Eye (tissue), 1 donor: ENCODE measurements at regions not wholly inside any gene's neighbourhood (a gene's known extent, or its start where the extent isn't known, plus 50 kb on each side); places are given as distances from the start of the nearest gene placed in this dataset.
"Not testable (repeated sequence)": the region's sequence is repeated elsewhere in the genome, so short reads cannot be mapped to it uniquely, and the experiment has no call there.

Source experiments
- DNase-seq: peaks from one replicate; pipeline ENCODE4 v3.0.0-alpha.2; 2015

DNA sequence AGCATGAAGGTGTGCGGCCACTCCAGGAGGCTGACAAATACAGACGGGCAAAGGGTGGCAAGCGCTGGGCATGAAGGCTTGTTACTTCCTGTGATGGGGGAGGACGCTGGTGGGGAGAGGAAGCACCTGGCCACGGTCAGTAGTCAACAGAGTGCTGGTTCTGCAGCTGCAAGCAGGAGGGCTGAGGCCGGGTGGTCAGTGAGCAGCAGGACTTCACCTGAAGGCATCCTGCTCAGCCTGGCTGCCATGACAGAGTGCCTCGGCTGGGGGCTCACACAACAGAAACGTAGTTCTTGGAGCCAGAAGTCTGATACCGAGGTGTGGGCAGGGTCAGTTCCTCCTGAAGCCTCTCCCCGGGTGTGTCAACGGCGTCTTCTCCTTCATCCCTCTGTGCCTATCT lies 118.6 kb upstream of the IRX4 start:
- DNase-seq, result no peak

DNA sequence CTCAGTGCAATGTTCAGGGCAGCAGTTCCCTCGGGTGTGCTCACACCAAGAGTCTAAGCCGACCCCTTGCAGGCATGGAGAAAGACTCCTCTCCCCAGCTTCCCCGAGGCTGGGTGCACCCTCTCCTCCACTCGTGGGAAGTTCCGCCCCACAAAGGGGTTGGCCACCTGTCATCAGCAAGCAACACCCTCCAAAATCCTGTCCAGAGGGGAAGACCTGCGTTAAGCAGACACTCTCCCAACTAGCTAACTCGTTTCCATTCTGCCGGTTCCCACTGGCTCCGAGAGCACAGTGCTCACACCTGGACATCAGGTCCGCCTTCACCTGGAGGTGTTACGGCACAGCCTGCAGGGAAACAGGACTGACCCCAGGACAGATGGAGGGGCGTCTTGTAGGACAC lies 117.9 kb upstream of the IRX4 start:
- no peak for DNase-seq

- DNase-seq, result no peak
These were observed 117.1 kb upstream of the IRX4 start for GRCh38 chr5:1999794-2000193.

DNA sequence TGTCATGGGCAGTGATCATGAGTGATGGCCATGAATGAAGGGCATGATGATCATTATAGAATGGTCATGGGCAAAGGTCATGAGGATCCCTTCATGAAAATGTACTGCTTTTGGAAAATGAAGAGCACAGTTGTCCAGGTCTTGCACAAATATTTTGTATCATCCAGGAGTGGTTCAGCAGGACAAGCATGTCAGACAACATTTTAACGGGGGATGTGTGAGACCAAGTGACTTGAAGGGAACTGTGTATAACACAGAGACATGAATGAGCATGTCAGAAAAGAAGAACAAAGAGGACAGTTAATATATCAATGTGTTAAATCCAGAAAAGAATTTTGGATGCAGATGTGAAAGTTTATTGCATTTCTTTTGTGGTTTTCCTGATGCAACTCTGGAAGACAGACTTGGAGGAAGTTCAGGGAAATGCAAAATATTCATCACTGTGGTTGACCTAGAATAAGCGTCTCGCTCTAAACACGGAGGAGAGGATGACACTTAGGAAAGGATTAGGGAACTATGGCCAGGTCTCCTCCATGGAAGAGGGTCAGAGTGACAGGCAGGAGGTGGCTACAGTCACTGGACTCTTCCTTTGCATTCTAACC lies 116.1 kb upstream of the IRX4 start:
- no peak for DNase-seq

DNA sequence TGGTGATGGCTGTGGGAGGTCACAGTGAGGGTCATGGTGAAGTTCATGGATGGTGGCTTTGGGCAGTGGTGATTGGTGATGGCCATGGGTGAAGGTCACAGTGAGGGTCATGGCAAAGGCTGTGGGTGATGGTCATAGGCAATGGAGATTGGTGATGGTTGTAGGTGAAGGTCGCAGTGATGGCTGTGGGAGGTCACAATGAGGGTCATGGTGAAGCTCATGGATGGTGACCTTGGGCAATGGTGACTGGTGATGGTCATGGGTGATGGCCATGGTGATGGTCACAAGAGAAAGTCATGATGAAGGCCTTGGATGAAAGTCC lies 115.6 kb upstream of the IRX4 start:
- DNase-seq, result no peak

DNA sequence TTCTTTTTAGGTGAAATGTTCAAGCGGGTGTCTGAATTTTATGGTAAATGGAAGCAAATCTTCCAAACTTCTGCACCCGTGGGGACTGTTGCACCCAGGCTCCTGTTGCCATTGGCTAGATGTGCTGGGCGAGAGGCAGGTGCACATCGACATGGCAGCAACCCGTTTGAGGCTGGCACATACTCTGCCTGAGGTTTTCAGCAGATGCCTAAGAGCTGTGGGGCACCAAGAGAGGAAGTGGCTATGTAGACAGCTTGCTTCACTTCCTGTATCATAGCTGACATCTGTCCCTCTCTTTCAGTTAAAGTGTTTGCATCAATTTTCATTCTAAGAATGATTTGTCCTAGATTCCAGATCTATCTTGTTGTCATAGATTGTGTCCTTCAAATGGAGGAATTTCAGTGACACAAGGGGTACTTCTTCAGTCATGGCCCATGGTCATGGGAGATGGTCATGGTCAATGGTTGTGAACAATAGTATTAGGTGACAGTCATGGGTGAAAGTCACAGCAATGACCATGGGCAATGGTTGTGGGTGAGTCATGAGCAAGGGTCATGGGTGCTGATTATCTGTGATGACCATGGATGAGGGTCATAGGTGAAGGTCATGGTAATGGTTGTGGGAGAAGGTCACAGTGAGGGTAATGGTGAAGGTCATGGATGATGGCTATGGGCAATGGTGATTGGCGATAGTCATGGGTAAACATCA lies 115.1 kb upstream of the IRX4 start:
- no peak for DNase-seq

DNA sequence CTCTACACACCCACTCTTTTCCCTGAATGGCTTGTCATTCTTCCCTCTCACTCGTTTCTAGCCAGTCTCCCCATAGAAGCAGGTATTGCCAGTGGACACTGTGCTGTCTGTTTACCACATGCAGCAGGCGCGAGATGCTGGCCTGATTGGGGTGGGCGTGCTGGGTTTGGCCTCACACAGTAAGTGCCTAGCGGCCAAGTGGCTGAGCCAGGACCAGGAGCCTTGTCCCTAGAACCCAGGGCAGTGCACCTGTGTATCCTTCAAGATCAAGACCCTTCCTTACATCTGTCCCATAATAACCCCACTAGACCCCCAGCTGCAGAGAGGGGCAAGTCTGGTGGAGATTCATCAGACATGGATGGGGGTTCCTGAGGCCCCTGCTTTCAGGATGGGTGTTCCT lies 112.8 kb upstream of the IRX4 start:
- no peak for DNase-seq

- DNase-seq, result no peak
These were observed 104.7 kb upstream of the IRX4 start for GRCh38 chr5:1987471-1987870.

- no peak for DNase-seq
These were observed 103.1 kb upstream of the IRX4 start for GRCh38 chr5:1985781-1986180.

GRCh38 chr5:1983919-1984695 lies 101.4 kb upstream of the IRX4 start:
- no peak for DNase-seq

- no peak for DNase-seq
These were observed 100.7 kb upstream of the IRX4 start for GRCh38 chr5:1983401-1983800.

- not testable (repeated sequence) for DNase-seq
These were observed 99.8 kb upstream of the IRX4 start for GRCh38 chr5:1982561-1982960.

DNA sequence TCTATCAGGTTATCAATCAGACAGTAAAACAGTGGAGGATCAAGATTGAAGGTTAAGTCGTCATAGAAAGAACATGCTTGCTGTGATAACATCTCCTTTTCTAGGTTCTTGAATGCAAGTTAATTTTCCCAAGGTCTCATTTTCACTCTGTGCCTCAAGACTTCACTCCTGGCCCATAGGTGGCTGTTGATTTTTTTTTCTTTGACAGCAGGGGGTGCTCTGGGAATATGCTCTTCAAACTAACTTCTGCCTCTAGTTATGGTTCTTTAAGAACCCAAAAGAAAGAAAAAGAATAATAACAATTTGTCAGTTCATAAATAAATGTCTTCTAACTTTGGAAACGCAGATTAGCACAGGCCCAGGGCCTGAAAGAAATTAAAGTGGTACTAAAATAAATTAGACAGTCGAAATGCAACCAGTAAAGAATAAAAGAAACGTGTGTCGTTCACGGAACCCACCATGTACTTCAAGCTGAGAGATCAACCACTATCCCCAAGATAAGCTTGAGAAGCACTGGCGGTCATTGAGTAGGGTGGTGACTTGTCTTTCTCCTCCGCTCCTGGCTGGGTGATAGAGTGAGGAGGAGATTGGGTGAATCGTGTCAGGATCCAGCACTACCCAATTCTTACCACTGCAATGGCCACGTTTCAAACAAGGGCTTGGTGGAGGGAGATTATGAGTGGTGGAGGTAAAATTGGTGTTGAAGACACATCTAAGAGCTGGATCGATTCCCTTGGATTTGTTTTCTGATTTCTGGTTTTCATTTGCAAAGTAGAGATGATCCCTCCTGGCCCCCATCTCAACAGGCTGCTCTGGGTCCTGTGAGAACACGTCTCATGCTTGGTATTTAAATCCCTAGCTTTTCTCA lies 93.4 kb upstream of the IRX4 start:
- DNase-seq, result no peak

DNA sequence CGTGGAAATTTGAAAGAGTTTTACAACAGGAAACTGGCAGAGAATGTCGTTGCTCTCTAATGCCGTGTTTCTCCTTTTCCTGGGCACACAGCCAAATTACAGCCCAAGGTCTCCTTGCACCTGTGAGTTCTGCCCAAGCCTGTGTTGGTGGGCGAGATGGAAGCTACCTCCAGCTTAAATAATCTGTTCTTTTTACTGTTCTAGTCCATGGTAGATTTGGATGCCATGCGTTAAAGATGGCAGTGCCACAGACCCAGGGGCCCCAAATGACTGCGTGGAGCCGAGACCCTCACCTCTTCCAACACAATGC lies 92.6 kb upstream of the IRX4 start:
- DNase-seq, result no peak

GRCh38 chr5:1974501-1975405 lies 92.0 kb upstream of the IRX4 start:
- peak; percentile 82 for DNase-seq

DNA sequence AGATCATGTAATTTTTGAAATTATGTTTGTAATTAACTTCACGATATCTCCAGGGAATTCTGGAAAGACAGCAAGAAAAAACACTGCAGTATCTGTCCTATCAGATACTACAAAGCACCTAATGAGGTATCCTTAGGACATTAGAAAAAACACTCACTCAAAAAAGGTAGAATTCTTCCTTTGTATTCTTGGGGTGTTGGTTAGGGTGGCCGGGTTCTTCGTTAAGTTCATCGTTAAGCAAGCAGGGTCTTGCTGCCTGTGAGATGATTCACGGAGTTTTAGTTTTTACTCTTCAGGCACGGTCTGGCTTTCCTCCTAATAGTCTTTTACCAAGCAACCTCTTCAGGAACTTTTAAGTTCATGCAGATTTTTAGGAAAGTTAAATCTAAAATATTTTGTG lies 91.4 kb upstream of the IRX4 start:
- no peak for DNase-seq

DNA sequence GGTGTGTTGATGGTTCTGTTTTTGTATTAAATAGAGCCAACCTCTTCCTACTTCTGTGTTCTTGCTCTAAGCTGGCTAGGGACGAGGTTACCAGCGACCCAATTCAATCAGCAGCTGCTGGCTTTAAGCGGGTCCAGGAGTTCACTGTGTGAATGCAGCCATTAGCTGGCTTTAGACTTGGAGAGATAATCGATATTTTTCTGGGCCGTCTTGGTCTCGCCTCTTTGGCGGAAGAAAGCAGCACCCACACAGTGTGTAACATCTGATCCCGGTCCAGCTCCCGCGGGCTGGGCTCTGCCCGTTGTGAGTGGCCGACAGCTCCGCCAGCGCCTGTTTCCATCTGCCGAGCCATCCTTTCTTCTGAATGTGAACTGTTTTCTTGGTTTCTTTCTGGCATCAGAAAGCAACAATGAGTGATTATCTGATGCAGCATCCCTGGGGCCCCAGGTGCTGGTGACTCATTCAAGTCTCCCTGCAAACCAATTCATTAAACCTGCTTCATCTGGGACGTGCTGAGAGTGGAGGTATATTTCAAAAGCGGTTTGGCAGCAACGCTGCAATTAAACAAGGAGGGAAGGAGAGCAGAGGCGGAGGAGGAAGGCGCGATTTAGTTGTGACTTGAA lies 90.8 kb upstream of the IRX4 start:
- DNase-seq, result peak; percentile 30

GRCh38 chr5:1971944-1972343 lies 89.2 kb upstream of the IRX4 start:
- no peak for DNase-seq

DNA sequence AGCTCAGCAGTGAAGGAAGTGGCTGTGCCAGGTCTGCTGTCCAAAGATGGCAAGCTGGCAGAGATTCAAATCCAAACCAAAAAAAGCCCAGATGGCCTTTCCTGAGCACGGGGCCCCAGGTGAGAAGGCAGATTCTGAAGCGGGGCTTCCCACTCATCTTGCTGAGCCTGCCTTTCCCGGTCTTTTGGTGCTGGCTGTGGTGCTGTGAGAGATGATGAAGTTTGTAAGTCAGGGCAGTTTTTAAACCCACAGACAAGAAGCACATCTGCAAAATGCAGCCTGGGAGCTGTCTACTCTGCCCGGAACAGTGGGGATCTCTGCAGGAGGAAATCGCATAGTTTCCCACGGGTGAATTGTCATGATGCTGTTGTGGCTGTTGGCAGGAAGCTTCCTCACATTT lies 85.0 kb upstream of the IRX4 start:
- no peak for DNase-seq

DNA sequence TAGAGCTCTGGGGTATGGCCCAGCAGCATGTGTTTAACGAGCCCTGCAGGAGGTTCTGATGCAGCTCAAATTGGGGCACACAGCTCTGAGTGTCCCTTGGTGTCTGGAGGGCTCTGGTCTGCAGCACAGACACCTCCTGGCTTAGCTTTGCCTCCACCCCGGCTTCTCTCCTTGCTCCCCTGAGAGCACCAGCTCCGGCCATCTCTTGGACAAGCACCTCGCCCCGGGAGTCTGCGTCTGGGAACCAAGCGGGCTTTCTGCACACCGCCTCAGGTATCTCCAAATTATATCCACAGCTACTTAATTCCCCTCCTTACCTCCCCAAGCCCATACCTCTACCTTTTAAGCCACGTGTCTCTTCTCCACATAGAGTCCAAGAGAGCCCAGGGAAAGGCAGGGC lies 83.7 kb upstream of the IRX4 start:
- DNase-seq, result no peak

GRCh38 chr5:1965925-1966324 lies 83.2 kb upstream of the IRX4 start:
- DNase-seq, result peak; percentile 56

- no peak for DNase-seq
These were observed 81.3 kb upstream of the IRX4 start for GRCh38 chr5:1963941-1964451.
